SK-N-MC (cell line): ENCODE measurements at regions not wholly inside any gene's neighbourhood (a gene's known extent, or its start where the extent isn't known, plus 50 kb on each side); places are given as distances from the start of the nearest gene placed in this dataset.

ENCODE experiments used
- EZH2 ChIP-seq: fragments of 200-600 bp; sonication (generic); IDR thresholded peaks from one replicate; pipeline ENCODE4 v1.6.1; 2017; ENCODE audit warnings: antibody characterized with exemption
- POLR2AphosphoS5 ChIP-seq: IDR thresholded peaks from 2 replicates; pipeline ENCODE4 v1.6.1; 2012; ENCODE audit warnings: mild to moderate bottlenecking, low read depth, low read length, borderline replicate concordance

DNA sequence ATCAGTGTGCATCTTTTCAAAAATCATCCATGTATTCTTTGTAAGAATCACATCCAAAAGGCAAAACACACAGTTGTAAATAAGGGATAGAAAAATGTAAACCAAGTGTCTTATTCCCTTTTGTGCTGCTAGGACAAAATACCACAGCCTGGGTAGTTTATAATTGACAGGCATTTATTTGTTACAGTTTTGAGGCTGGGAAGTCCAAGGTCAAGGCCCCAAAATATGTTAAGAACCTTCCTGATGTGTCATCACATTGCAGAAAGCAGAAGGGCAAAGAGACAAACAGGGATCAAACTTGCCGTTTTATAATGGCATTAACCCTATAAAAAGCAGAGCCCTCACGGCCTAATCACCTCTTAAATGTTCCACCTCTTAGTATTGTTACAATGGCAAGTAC is 364.8 kb downstream of the MED10 start:
- TF ChIP-seq POLR2AphosphoS5, result no peak
- TF ChIP-seq EZH2, result no peak
